Osteocyte (in vitro differentiated cells): ENCODE measurements at regions not wholly inside any gene's neighbourhood (a gene's known extent, or its start where the extent isn't known, plus 50 kb on each side); places are given as distances from the start of the nearest gene placed in this dataset.

Experiments used
- DNase-seq: peaks from one replicate; pipeline ENCODE4 v3.0.0; 2021; ENCODE audit warnings: mixed read lengths; ENCODE audit not compliant: unreplicated experiment; ENCODE audit errors: extremely low spot score
- H3K27ac Mint-ChIP-seq: one replicate; pipeline ENCODE4 v1.8.0; 2021; ENCODE audit warnings: mild to moderate bottlenecking, mixed read lengths; ENCODE audit not compliant: unreplicated experiment
- H3K27me3 Mint-ChIP-seq: one replicate; pipeline ENCODE4 v1.8.0; 2021; ENCODE audit warnings: mixed read lengths; ENCODE audit not compliant: unreplicated experiment
- H3K36me3 Mint-ChIP-seq: one replicate; pipeline ENCODE4 v1.8.0; 2021; ENCODE audit warnings: mixed read lengths; ENCODE audit not compliant: unreplicated experiment
- H3K4me1 Mint-ChIP-seq: one replicate; pipeline ENCODE4 v1.8.0; 2021; ENCODE audit warnings: mixed read lengths; ENCODE audit not compliant: unreplicated experiment
- H3K4me3 Mint-ChIP-seq: one replicate; pipeline ENCODE4 v1.8.0; 2021; ENCODE audit warnings: mild to moderate bottlenecking, moderate library complexity, mixed read lengths; ENCODE audit not compliant: unreplicated experiment
- H3K9me3 Mint-ChIP-seq: one replicate; pipeline ENCODE4 v1.8.0; 2021; ENCODE audit warnings: mixed read lengths; ENCODE audit not compliant: unreplicated experiment
- TF ChIP-seq, protein P1 (sequence below): fragments of 200-600 bp; sonication (generic); IDR thresholded peaks from 2 replicates; pipeline ENCODE4 v1.5.0; 2021; ENCODE audit warnings: antibody characterized with exemption, mild to moderate bottlenecking, moderate library complexity

DNA sequence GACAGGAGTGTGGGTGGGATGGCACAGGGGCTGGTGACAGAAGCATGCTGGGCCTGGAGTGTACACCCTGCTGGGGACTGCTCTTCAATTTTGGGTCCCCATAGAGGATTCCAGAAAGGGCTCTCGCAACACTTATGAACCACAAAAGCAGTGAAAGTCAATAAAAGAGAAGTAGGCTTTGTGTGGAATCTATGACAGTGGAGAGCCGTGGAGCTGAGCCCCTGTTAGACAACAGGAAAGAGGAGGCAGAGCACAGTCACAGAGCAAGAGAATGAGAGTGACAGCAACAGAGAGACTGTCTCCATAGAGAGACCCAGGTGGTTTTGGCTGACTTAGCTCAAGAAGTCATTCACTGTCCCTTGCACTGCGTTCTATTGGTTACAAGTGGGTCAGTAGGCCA, 135.1 kb upstream of the ATP6AP2 start:
- TF ChIP-seq, protein P1, sequence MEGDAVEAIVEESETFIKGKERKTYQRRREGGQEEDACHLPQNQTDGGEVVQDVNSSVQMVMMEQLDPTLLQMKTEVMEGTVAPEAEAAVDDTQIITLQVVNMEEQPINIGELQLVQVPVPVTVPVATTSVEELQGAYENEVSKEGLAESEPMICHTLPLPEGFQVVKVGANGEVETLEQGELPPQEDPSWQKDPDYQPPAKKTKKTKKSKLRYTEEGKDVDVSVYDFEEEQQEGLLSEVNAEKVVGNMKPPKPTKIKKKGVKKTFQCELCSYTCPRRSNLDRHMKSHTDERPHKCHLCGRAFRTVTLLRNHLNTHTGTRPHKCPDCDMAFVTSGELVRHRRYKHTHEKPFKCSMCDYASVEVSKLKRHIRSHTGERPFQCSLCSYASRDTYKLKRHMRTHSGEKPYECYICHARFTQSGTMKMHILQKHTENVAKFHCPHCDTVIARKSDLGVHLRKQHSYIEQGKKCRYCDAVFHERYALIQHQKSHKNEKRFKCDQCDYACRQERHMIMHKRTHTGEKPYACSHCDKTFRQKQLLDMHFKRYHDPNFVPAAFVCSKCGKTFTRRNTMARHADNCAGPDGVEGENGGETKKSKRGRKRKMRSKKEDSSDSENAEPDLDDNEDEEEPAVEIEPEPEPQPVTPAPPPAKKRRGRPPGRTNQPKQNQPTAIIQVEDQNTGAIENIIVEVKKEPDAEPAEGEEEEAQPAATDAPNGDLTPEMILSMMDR = no peak
- Mint-ChIP-seq H3K36me3 (no peaks in the 10 kb centered on the region), H3K4me1 (no peaks in the 10 kb centered on the region), H3K27me3 (no peaks in the 10 kb centered on the region), H3K9me3 (no peaks in the 10 kb centered on the region), H3K27ac (no peak overlapping the region), H3K4me3 (no peak overlapping the region)
- DNase-seq = no peak

DNA sequence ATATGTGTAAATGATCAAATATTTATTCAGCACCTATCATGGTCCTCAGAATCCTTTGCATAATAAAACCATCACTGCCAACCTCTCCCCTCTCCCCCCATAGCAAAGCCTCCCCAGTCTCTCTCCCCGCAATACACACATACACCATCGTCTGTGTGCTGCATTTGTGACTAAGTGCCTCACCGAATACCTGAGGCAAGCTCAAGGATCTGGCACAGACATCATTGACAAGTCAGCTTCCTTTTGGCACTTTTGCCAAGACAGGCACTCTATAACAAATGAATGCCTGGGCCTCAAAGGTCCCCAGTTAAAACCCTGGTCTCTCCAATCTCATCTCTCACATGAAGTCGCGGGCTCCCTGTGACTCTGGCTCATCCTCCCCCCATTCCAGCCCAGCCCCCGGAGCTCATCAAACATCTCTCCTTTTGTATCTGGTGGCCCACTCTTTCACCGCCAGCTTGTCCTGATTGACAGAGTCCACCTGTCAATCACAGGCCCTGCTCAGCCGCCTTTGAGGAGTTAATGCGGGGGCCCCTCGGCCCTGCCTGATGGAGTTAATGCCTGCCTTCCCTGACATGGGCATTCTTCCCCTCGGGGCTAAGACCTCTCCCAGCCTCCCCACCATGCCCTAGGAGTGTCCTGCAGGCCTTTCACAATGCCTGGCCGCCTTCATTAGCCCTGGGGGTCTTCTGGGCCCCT, 135.8 kb upstream of the ATP6AP2 start:
- Mint-ChIP-seq H3K9me3 (no peaks in the 10 kb centered on the region), H3K27me3 (no peaks in the 10 kb centered on the region), H3K4me3 (no peak overlapping the region), H3K27ac (no peak overlapping the region), H3K36me3 (no peaks in the 10 kb centered on the region), H3K4me1 (no peaks in the 10 kb centered on the region)
- TF ChIP-seq, protein P1 = no peak
- no peak for DNase-seq

GRCh38 chrX:40444133-40444532, 136.6 kb upstream of the ATP6AP2 start:
- no peaks in the 10 kb centered on the region for H3K27me3 Mint-ChIP-seq
- H3K27ac Mint-ChIP-seq = no peak overlapping the region
- no peaks in the 10 kb centered on the region for H3K9me3 Mint-ChIP-seq
- TF ChIP-seq, protein P1 = no peak
- no peak overlapping the region for H3K4me3 Mint-ChIP-seq
- no peak for DNase-seq
- no peaks in the 10 kb centered on the region for H3K4me1 Mint-ChIP-seq
- H3K36me3 Mint-ChIP-seq = no peaks in the 10 kb centered on the region

GRCh38 chrX:40440866-40441265, 139.9 kb upstream of the ATP6AP2 start:
- Mint-ChIP-seq H3K9me3 (no peaks in the 10 kb centered on the region), H3K27ac (no peak overlapping the region), H3K36me3 (no peaks in the 10 kb centered on the region), H3K4me3 (no peak overlapping the region), H3K27me3 (no peaks in the 10 kb centered on the region), H3K4me1 (no peaks in the 10 kb centered on the region)
- DNase-seq = no peak
- TF ChIP-seq, protein P1 = no peak

DNA sequence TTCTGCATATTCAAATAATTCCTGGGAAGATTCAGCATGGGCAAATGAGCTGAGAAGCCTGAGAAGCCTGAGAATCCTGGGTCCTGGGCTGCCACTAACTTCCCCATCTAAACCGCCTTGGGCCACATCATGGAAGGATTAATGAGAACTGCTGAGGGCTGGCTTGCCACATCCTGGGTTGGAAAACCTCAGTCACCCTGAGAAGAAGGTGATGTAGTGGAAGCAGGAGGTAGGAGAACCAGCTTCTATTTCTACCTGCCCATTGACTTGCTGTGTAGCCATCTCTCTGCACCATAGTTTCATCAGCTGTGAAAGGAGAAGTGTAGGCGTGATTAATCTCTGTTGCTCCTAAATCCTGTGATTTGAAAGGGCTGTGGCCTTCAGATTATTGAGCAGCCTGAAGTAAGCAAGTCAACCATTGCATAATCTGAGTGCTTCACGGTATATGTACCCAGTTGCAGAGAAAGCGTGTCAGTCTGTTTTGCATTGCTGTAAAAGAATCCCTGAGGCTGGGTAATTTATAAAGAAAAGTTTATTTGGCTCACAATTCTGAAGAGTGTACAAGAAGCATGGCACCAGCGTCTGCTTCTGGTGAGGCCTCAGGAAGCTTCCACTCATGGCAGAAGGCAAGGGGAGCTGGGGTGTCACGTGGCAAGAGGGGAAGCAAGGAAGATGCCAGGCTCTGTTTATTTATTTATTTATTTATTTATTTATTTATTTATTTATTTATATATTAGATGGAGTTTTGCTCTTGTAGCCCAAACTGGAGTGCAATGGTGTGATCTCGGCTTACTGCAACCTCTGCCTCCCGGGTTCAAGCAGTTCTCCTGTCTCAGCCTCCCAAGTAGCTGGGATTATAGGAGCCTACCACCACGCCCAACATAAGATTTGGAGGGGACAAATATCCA, 140.9 kb upstream of the ATP6AP2 start:
- peaks cover 6% of the 10 kb centered on the region for H3K4me1 Mint-ChIP-seq
- DNase-seq = no peak
- TF ChIP-seq, protein P1 = no peak
- no peak overlapping the region for H3K27ac Mint-ChIP-seq
- peaks cover 5% of the 10 kb centered on the region for H3K9me3 Mint-ChIP-seq
- no peak overlapping the region for H3K4me3 Mint-ChIP-seq
- no peaks in the 10 kb centered on the region for H3K27me3 Mint-ChIP-seq
- no peaks in the 10 kb centered on the region for H3K36me3 Mint-ChIP-seq
